Heart left ventricle (tissue), 16 donors: ENCODE measurements at regions not wholly inside any gene's neighbourhood (a gene's known extent, or its start where the extent isn't known, plus 50 kb on each side); places are given as distances from the start of the nearest gene placed in this dataset.

ENCODE experiments used
- ATAC-seq, 4 donors: fragments of 200-7000 bp; cut with Tn5 transposase; one replicate each; pipeline ENCODE4 v1.9.1; 2020 to 2022; ENCODE audit warnings: moderate library complexity in 4 of 4, mild to moderate bottlenecking in 3 of 4, moderate number of reproducible peaks in 1 of 4
- DNase-seq, 5 donors: peaks; one replicate each; pipeline ENCODE4 v3.0.0-alpha.2; 2020
- H3K27ac ChIP-seq, 12 donors: fragments of 200-600 bp; sonication (generic) in 4 of 12; one replicate each; pipeline versions ENCODE4 v1.5.0 to v1.8.0; 2016 to 2022; ENCODE audit warnings: mild to moderate bottlenecking in 2 of 12
- H3K27me3 ChIP-seq, 9 donors: fragments of 200-600 bp; sonication (generic) in 2 of 9; one replicate each; pipeline versions ENCODE4 v1.5.1 to v1.8.0; 2016 to 2022; ENCODE audit warnings: mild to moderate bottlenecking in 3 of 9
- H3K36me3 ChIP-seq, 9 donors: fragments of 200-600 bp; sonication (generic) in 2 of 9; one replicate each; pipeline versions ENCODE4 v1.5.0 to v1.8.0; 2018 to 2022; ENCODE audit warnings: mild to moderate bottlenecking in 2 of 9
- H3K4me1 ChIP-seq, 12 donors: fragments of 200-600 bp; sonication (generic) in 4 of 12; one replicate each; pipeline versions ENCODE4 v1.5.0 to v1.8.0; 2016 to 2022; ENCODE audit warnings: mild to moderate bottlenecking in 3 of 12
- H3K4me3 ChIP-seq, 12 donors: fragments of 200-600 bp; sonication (generic) in 4 of 12; one replicate each; pipeline versions ENCODE4 v1.5.0 to v1.8.0; 2017 to 2022; ENCODE audit warnings: mild to moderate bottlenecking in 9 of 12, moderate library complexity in 4 of 12
- H3K9me3 ChIP-seq, 12 donors: fragments of 200-600 bp; sonication (generic) in 4 of 12; one replicate each; pipeline versions ENCODE4 v1.5.0 to v1.8.0; 2016 to 2022; ENCODE audit warnings: mild to moderate bottlenecking in 1 of 12
- CTCF ChIP-seq, 12 donors: fragments of 200-600 bp; sonication (generic) in 4 of 12; IDR thresholded peaks; one replicate each; pipeline versions ENCODE4 v1.5.0 to v1.8.0; 2018 to 2022; ENCODE audit warnings: antibody characterized with exemption in 12 of 12, mild to moderate bottlenecking in 5 of 12
- POLR2A ChIP-seq, 2 donors: fragments of 450-650 bp; IDR thresholded peaks; one replicate each; pipeline ENCODE4 v1.6.1; 2017; ENCODE audit warnings: antibody characterized with exemption in 2 of 2, mild to moderate bottlenecking in 2 of 2, moderate library complexity in 2 of 2
- WGBS, 4 donors: extraction: QIAGEN DNeasy Blood & Tissue Kit in 2 of 4; methylation state at CpG; one replicate each; pipeline versions ENCODE4 v1.1.5 to v1.1.7; 2013 to 2018; 5-methylcytosine and 5-hydroxymethylcytosine counted together
- intact Hi-C, 10 donors: fragments of 100-400 bp; cut with DNase I; formaldehyde crosslinking; loops; one replicate each; pipeline versions ENCODE4 v1.11.1 to v1.14.2; 2022
- donor health status: ischemic (EF 13 %, LVEDD 7.1; RV severe dilation, severe dysfunction).
- donor health status: healthy with polysubstance abuse.
- donor health status: DM: no; HTN: yes; CAD: no.
- donor health status: DM: no; HTN: no; CAD: no.
- donor health status: ischemic (EF 25% LVEDD 6.9; RV normal size, moderate dysfunction).
- donor health status: ischemic (EF 25% LVEDD 5.7; RV mildly dilated, moderate dysfunction).
- donor health status: healthy.
- donor health status: DM: yes; HTN: yes; CAD: no.
- donor health status: ischemic (EF 35%, LVEDD 5.7; RV mildly dilated, moderate dysfunction).
- donor health status: nonischemic (EF 11% LVEDD 7.7; RV severe dilation, severe dysfunction).
- donor health status: DM: yes; HTN: yes; CAD: no.
- donor health status: PGD.
- donor health status: ischemic (EF 29% LVEDD 5.4; RV normal size, mild dysfunction).
- donor health status: nonischemic (EF 23%, LVEDD 6.1; RV moderate dilation, normal function).

- Histone ChIP-seq H3K27ac (no peak overlapping the region), H3K9me3 (peaks cover 0 to 14% (median 0%) of the 10 kb centered on the region in 12 donors), H3K27me3 (no peaks in the 10 kb centered on the region), H3K36me3 (no peaks in the 10 kb centered on the region), H3K4me3 (no peak overlapping the region), H3K4me1 (no peaks in the 10 kb centered on the region)
- intact Hi-C loops, result no loop called here
- DNase-seq, result no peak
- TF ChIP-seq POLR2A (IDR thresholded peaks at IDR 0.05), result no peak
- no peak for TF ChIP-seq CTCF (IDR thresholded peaks at IDR 0.05)
- ATAC-seq, result no peak
Observed at GRCh38 chr9:79383096-79383495, 188.7 kb upstream of the TLE4 start.

GRCh38 chr9:79384091-79384490 is 187.7 kb upstream of the TLE4 start:
- Histone ChIP-seq H3K27ac (no peak overlapping the region), H3K27me3 (no peaks in the 10 kb centered on the region), H3K9me3 (peaks cover 0 to 14% (median 0%) of the 10 kb centered on the region in 12 donors), H3K4me3 (no peak overlapping the region), H3K36me3 (no peaks in the 10 kb centered on the region), H3K4me1 (no peaks in the 10 kb centered on the region)
- DNase-seq (no peak), ATAC-seq (no peak)
- no peak for TF ChIP-seq CTCF (IDR thresholded peaks at IDR 0.05)
- no peak for TF ChIP-seq POLR2A (IDR thresholded peaks at IDR 0.05)
- 92 to 97% (median 95%) methylated on average over 5 of the region's 5 CpGs for WGBS, 4 donors
- intact Hi-C loops, result no loop called here

- Histone ChIP-seq H3K4me1 (no peaks in the 10 kb centered on the region), H3K27ac (no peak overlapping the region), H3K36me3 (no peaks in the 10 kb centered on the region), H3K4me3 (no peak overlapping the region), H3K27me3 (no peaks in the 10 kb centered on the region), H3K9me3 (peaks cover 0 to 10% (median 0%) of the 10 kb centered on the region in 12 donors)
- ATAC-seq (no peak), DNase-seq (no peak)
- no peak for TF ChIP-seq CTCF (IDR thresholded peaks at IDR 0.05)
- no peak for TF ChIP-seq POLR2A (IDR thresholded peaks at IDR 0.05)
- WGBS, 4 donors, result 43 to 63% (median 54%) methylated on average over 1 of the region's 1 CpG
- intact Hi-C loops, result no loop called here
Observed at GRCh38 chr9:79384501-79384900, 187.3 kb upstream of the TLE4 start.

GRCh38 chr9:79387101-79387835 is 184.5 kb upstream of the TLE4 start:
- Histone ChIP-seq H3K4me1 (no peaks in the 10 kb centered on the region), H3K27me3 (no peaks in the 10 kb centered on the region), H3K36me3 (no peaks in the 10 kb centered on the region), H3K9me3 (peaks cover 0 to 3% (median 0%) of the 10 kb centered on the region in 12 donors), H3K27ac (no peak overlapping the region), H3K4me3 (no peak overlapping the region)
- TF ChIP-seq POLR2A (IDR thresholded peaks at IDR 0.05), result no peak
- no peak for TF ChIP-seq CTCF (IDR thresholded peaks at IDR 0.05)
- ATAC-seq (no peak), DNase-seq (no peak)
- WGBS, 4 donors, result 61 to 74% (median 67%) methylated on average over 5 of the region's 5 CpGs
- intact Hi-C loops, result no loop called here
